HEK293 (cell line): ENCODE measurements at regions not wholly inside any gene's neighbourhood (a gene's known extent, or its start where the extent isn't known, plus 50 kb on each side); places are given as distances from the start of the nearest gene placed in this dataset.

Experiments used
- CTCF ChIA-PET: fragments of 350-600 bp; formaldehyde crosslinking; extraction: SDS; loops from one replicate; lab custom pipeline; 2021; ENCODE audit warnings: antibody characterized with exemption; lab: Yijun Ruan, JAX
- POLR2A ChIA-PET: fragments of 300-600 bp; formaldehyde crosslinking; extraction: SDS; loops from one replicate; lab custom pipeline; 2020; ENCODE audit warnings: antibody characterized with exemption, inconsistent platforms; lab: Yijun Ruan, JAX
- H3K27ac ChIP-seq: fragments of 200-500 bp; sonication (Bioruptor generic); 2 replicates; pipeline ENCODE4 v1.5.1; 2014; ENCODE audit warnings: low read depth, low read length, control low read depth, inconsistent platforms; ENCODE audit errors: extremely low read depth
- H3K36me3 ChIP-seq, 2 experiments: fragments of 200-500 bp in 1 of 2; sonication (Bioruptor generic) in 1 of 2; 1 replicate in 1 of 2; 2 replicates in 1 of 2; pipeline ENCODE4 v1.5.1; 2014 to 2017; ENCODE audit warnings: inconsistent platforms in 2 of 2, low read length in 2 of 2; ENCODE audit not compliant: control insufficient read depth in 2 of 2, insufficient read depth in 1 of 2
- H3K4me1 ChIP-seq: fragments of 200-500 bp; sonication (Bioruptor generic); 2 replicates; pipeline ENCODE4 v1.5.1; 2014; ENCODE audit warnings: mild to moderate bottlenecking, low read length, inconsistent platforms; ENCODE audit not compliant: control insufficient read depth, insufficient read depth
- H3K4me3 ChIP-seq: 2 replicates; pipeline ENCODE4 v1.5.1; 2011; ENCODE audit warnings: low read depth, mild to moderate bottlenecking, control low read depth, low read length, moderate library complexity
- H3K9me3 ChIP-seq: fragments of 200-500 bp; sonication (Bioruptor generic); 2 replicates; pipeline ENCODE4 v1.5.1; 2014; ENCODE audit warnings: low read depth, low read length, inconsistent platforms; ENCODE audit not compliant: control insufficient read depth, insufficient read depth
- BCL11A ChIP-seq: fragments of 450-650 bp; formaldehyde crosslinking; IDR thresholded peaks from 2 replicates; pipeline ENCODE4 v1.5.1; 2016; ENCODE audit warnings: low read depth, missing biosample characterization, missing genetic modification characterization
- GLI2 ChIP-seq: fragments of 450-650 bp; formaldehyde crosslinking; IDR thresholded peaks from 2 replicates; pipeline ENCODE4; 2017; ENCODE audit warnings: missing biosample characterization, missing genetic modification characterization, low read depth, borderline replicate concordance
- HOXA7 ChIP-seq: sonication (generic); formaldehyde crosslinking; IDR thresholded peaks from 2 replicates; pipeline ENCODE4 v1.8.1; 2022; ENCODE audit warnings: missing genetic modification reagents, borderline replicate concordance
- HOXD13 ChIP-seq: sonication (generic); formaldehyde crosslinking; IDR thresholded peaks from 2 replicates; pipeline ENCODE4 v1.8.0; 2022; ENCODE audit warnings: missing genetic modification reagents, borderline replicate concordance
- KLF7 ChIP-seq: fragments of 450-650 bp; formaldehyde crosslinking; IDR thresholded peaks from 2 replicates; pipeline ENCODE4 v1.5.1; 2016; ENCODE audit warnings: missing biosample characterization, missing genetic modification characterization, borderline replicate concordance
- OSR2 ChIP-seq: fragments of 450-650 bp; formaldehyde crosslinking; IDR thresholded peaks from 2 replicates; pipeline ENCODE4 v1.5.1; 2016; ENCODE audit warnings: missing biosample characterization, missing genetic modification characterization
- RBAK ChIP-seq: fragments of 450-650 bp; formaldehyde crosslinking; IDR thresholded peaks from 2 replicates; pipeline ENCODE4 v1.5.1; 2016; ENCODE audit warnings: missing biosample characterization, missing genetic modification characterization
- WT1 ChIP-seq: fragments of 450-650 bp; formaldehyde crosslinking; IDR thresholded peaks from 2 replicates; pipeline ENCODE4 v1.5.1; 2016; ENCODE audit warnings: missing biosample characterization, missing genetic modification characterization
- ZBTB48 ChIP-seq: fragments of 450-650 bp; formaldehyde crosslinking; IDR thresholded peaks from 2 replicates; pipeline ENCODE4 v1.5.1; 2016; ENCODE audit warnings: missing biosample characterization, missing genetic modification characterization
- ZBTB7A ChIP-seq: fragments of 450-650 bp; formaldehyde crosslinking; IDR thresholded peaks from 2 replicates; pipeline ENCODE4 v1.5.1; 2016; ENCODE audit warnings: low read depth, missing biosample characterization, missing genetic modification characterization
- ZEB2 ChIP-seq: fragments of 450-650 bp; formaldehyde crosslinking; IDR thresholded peaks from 2 replicates; pipeline ENCODE4 v1.5.1; 2016; ENCODE audit warnings: missing biosample characterization, missing genetic modification characterization
- ZFP41 ChIP-seq: fragments of 450-650 bp; formaldehyde crosslinking; IDR thresholded peaks from 2 replicates; pipeline ENCODE4 v1.5.1; 2016; ENCODE audit warnings: missing biosample characterization, missing genetic modification characterization, borderline replicate concordance
- ZNF114 ChIP-seq: fragments of 450-650 bp; formaldehyde crosslinking; IDR thresholded peaks from 2 replicates; pipeline ENCODE4 v1.5.0; 2017; ENCODE audit warnings: missing biosample characterization, missing genetic modification characterization
- ZNF132 ChIP-seq: fragments of 450-650 bp; formaldehyde crosslinking; IDR thresholded peaks from 2 replicates; pipeline ENCODE4 v1.5.1; 2017; ENCODE audit warnings: missing biosample characterization, missing genetic modification characterization, borderline replicate concordance
- ZNF19 ChIP-seq: fragments of 450-650 bp; formaldehyde crosslinking; IDR thresholded peaks from 2 replicates; pipeline ENCODE4; 2016; ENCODE audit warnings: missing biosample characterization, missing genetic modification characterization, low read depth
- ZNF223 ChIP-seq: fragments of 450-650 bp; formaldehyde crosslinking; IDR thresholded peaks from 2 replicates; pipeline ENCODE4 v1.5.1; 2016; ENCODE audit warnings: missing biosample characterization, missing genetic modification characterization
- ZNF239 ChIP-seq: fragments of 450-650 bp; formaldehyde crosslinking; IDR thresholded peaks from 2 replicates; pipeline ENCODE4 v1.5.1; 2016; ENCODE audit warnings: missing biosample characterization, missing genetic modification characterization
- ZNF311 ChIP-seq: fragments of 450-650 bp; formaldehyde crosslinking; IDR thresholded peaks from 2 replicates; pipeline ENCODE4 v1.5.1; 2017; ENCODE audit warnings: missing biosample characterization, missing genetic modification characterization, borderline replicate concordance
- ZNF354C ChIP-seq: fragments of 450-650 bp; formaldehyde crosslinking; IDR thresholded peaks from 2 replicates; pipeline ENCODE4 v1.5.1; 2016; ENCODE audit warnings: missing biosample characterization, missing genetic modification characterization, low read depth, borderline replicate concordance
- ZNF391 ChIP-seq: fragments of 450-650 bp; formaldehyde crosslinking; IDR thresholded peaks from 2 replicates; pipeline ENCODE4 v1.5.1; 2016; ENCODE audit warnings: low read depth, missing biosample characterization, missing genetic modification characterization, borderline replicate concordance
- ZNF416 ChIP-seq: fragments of 450-650 bp; formaldehyde crosslinking; IDR thresholded peaks from 2 replicates; pipeline ENCODE4 v1.5.1; 2016; ENCODE audit warnings: missing biosample characterization, missing genetic modification characterization
- ZNF623 ChIP-seq: fragments of 450-650 bp; formaldehyde crosslinking; IDR thresholded peaks from 2 replicates; pipeline ENCODE4 v1.5.1; 2016; ENCODE audit warnings: missing biosample characterization, missing genetic modification characterization
- ZNF837 ChIP-seq: fragments of 450-650 bp; formaldehyde crosslinking; IDR thresholded peaks from 2 replicates; pipeline ENCODE4 v1.5.1; 2016; ENCODE audit warnings: missing biosample characterization, missing genetic modification characterization
- ZNF843 ChIP-seq: fragments of 450-650 bp; formaldehyde crosslinking; IDR thresholded peaks from 2 replicates; pipeline ENCODE4 v1.5.1; 2016; ENCODE audit warnings: missing biosample characterization, missing genetic modification characterization
- ZXDB ChIP-seq: fragments of 450-650 bp; formaldehyde crosslinking; IDR thresholded peaks from 2 replicates; pipeline ENCODE4 v1.5.1; 2016; ENCODE audit warnings: missing biosample characterization, missing genetic modification characterization
- TF ChIP-seq, protein P1 (sequence below): fragments of 450-650 bp; formaldehyde crosslinking; IDR thresholded peaks from 2 replicates; pipeline ENCODE4 v1.5.1; 2016; ENCODE audit warnings: missing biosample characterization, missing genetic modification characterization
- TF ChIP-seq, protein P2 (sequence below): fragments of 450-650 bp; IDR thresholded peaks from 2 replicates; pipeline ENCODE4 v1.5.1; 2018; ENCODE audit warnings: missing biosample characterization, missing genetic modification characterization
- TF ChIP-seq, protein P3 (sequence below): fragments of 450-650 bp; formaldehyde crosslinking; IDR thresholded peaks from 2 replicates; pipeline ENCODE4 v1.5.1; 2016; ENCODE audit warnings: missing biosample characterization, missing genetic modification characterization

DNA sequence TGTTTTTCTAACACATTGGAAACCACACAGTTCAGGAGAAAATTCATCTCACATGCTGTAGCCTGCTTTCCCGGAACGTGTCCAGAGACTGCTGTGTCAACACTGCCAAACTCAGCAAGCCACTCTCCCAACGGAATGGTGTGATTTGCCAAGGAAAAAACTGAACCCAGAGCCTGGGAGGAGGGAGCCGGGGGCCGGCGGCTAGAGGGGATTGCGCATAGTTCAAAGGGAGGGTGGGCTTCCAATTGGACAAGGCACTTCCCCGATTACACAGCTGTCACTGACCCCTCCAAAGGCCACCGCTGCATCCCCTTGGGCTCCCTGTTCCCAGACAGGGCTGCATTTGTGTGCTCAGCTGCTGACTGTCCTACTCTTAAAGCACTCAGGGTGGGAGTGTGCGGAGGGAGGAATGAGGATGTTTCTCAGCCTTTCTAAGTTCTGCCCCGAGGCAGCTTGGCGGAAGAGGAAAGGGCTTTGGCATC lies 256.2 kb downstream of the ZNF621 start (continued):
- TF ChIP-seq ZNF114 (tag by site-specific recombination) (no peak), ZNF19 (tag by site-specific recombination) (no peak), ZNF391 (tag by site-specific recombination) (no peak), WT1 (tag by site-specific recombination) (no peak), ZNF843 (tag by site-specific recombination) (no peak), ZEB2 (tag by site-specific recombination) (no peak), ZNF239 (tag by site-specific recombination) (no peak), ZNF311 (tag by site-specific recombination) (no peak), HOXD13 (no peak), ZBTB48 (tag by site-specific recombination) (no peak), ZNF837 (tag by site-specific recombination) (no peak), ZNF623 (no peak), ZBTB7A (no peak), ZNF132 (tag by site-specific recombination) (no peak), ZNF416 (tag by site-specific recombination) (no peak)

DNA sequence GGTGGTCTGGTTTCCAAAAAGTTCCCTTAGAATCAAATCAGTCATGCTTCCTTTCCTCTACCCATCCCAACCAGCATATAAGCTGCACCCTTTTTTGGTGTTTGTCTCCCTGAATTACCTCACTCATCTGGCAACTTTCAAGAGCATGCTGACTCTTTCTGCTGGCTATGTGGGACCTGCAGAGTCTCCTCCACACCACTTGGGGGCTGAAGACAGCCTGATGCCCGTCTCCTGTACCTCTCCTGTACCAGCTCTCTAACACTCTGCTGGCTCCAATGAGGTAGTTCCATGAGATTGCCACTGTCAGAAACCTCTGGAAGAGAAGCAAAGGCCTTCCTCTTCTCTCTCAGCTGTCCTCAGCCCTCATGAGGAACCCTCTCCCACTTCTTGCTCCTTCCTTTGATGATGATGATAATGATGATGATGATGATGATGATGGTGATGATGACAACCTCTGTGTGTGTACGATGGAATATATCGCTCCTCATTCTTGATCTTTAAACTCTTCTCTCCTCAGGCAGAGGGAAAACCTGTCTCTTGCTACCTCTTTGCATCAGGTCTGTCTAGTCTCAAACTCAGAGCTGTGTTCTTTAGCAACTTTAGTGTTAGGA lies 257.5 kb downstream of the ZNF621 start:
- H3K4me3 ChIP-seq, result no peak overlapping the region
- TF ChIP-seq, protein P1, sequence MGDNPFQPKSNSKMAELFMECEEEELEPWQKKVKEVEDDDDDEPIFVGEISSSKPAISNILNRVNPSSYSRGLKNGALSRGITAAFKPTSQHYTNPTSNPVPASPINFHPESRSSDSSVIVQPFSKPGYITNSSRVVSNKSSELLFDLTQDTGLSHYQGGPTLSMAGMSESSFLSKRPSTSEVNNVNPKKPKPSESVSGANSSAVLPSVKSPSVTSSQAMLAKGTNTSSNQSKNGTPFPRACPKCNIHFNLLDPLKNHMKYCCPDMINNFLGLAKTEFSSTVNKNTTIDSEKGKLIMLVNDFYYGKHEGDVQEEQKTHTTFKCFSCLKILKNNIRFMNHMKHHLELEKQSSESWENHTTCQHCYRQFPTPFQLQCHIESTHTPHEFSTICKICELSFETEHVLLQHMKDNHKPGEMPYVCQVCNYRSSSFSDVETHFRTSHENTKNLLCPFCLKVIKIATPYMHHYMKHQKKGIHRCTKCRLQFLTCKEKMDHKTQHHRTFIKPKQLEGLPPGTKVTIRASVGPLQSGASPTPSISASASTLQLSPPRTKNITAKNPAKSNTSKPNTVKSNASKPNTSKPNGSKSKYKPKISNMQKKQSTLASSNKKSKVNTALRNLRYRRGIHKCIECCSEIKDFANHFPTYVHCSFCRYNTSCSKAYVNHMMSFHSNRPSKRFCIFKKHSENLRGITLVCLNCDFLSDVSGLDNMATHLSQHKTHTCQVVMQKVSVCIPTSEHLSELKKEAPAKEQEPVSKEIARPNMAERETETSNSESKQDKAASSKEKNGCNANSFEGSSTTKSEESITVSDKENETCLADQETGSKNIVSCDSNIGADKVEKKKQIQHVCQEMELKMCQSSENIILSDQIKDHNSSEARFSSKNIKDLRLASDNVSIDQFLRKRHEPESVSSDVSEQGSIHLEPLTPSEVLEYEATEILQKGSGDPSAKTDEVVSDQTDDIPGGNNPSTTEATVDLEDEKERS (tag by site-specific recombination), result no peak
- TF ChIP-seq, protein P2, sequence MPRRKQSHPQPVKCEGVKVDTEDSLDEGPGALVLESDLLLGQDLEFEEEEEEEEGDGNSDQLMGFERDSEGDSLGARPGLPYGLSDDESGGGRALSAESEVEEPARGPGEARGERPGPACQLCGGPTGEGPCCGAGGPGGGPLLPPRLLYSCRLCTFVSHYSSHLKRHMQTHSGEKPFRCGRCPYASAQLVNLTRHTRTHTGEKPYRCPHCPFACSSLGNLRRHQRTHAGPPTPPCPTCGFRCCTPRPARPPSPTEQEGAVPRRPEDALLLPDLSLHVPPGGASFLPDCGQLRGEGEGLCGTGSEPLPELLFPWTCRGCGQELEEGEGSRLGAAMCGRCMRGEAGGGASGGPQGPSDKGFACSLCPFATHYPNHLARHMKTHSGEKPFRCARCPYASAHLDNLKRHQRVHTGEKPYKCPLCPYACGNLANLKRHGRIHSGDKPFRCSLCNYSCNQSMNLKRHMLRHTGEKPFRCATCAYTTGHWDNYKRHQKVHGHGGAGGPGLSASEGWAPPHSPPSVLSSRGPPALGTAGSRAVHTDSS, result peak; percentile 72
- H3K36me3 ChIP-seq, result no peaks in the 10 kb centered on the region
- no peaks in the 10 kb centered on the region for H3K9me3 ChIP-seq
- H3K4me1 ChIP-seq, result no peaks in the 10 kb centered on the region
- POLR2A ChIA-PET, result no interaction called here
- CTCF ChIA-PET, result interaction anchor here (0.7 kb wide), 1 partner anchor 459 kb away, joined by 4 read pairs; no protein-coding TSS in a partner anchor
- H3K27ac ChIP-seq, result no peak overlapping the region

DNA sequence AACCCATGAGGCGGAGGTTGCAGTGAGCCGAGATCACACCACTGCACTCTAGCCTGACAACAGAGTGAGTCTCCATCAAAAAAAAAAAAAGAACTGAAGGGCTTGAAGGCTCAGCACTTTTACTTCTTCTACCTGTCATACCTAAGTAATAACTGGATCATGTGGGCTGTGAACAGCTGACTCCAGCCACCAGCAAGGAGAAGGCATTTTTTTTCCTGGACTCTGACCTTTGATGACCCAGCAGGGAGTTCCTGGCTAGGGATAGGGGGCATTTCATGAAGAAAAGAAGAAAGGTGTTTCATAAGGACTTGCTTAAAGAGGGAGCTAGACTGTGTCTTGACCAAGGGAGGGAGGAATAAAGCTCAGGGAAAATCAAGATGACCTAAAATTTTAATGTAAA lies 266.0 kb downstream of the ZNF621 start:
- Histone ChIP-seq H3K4me1 (no peaks in the 10 kb centered on the region), H3K9me3 (no peaks in the 10 kb centered on the region), H3K27ac (no peak overlapping the region), H3K36me3 (no peaks in the 10 kb centered on the region), H3K4me3 (no peak overlapping the region)
- POLR2A ChIA-PET, result no interaction called here
- CTCF ChIA-PET, result interaction anchor here (0.6 kb wide), 1 partner anchor 1751 kb away, joined by 3 read pairs; no protein-coding TSS in a partner anchor
- no peak for TF ChIP-seq HOXA7 (CRISPR knock-in tag)
- TF ChIP-seq GLI2, result no peak
- TF ChIP-seq ZXDB, result no peak
- no peak for TF ChIP-seq ZNF623
- no peak for TF ChIP-seq OSR2
- no peak for TF ChIP-seq BCL11A (tag by site-specific recombination)
- TF ChIP-seq ZNF354C (tag by site-specific recombination), result no peak
- no peak for TF ChIP-seq RBAK (tag by site-specific recombination)
- TF ChIP-seq KLF7, result no peak
- no peak for TF ChIP-seq ZFP41 (tag by site-specific recombination)
- no peak for TF ChIP-seq ZNF416 (tag by site-specific recombination)
- TF ChIP-seq ZNF223, result no peak
- TF ChIP-seq, protein P3, sequence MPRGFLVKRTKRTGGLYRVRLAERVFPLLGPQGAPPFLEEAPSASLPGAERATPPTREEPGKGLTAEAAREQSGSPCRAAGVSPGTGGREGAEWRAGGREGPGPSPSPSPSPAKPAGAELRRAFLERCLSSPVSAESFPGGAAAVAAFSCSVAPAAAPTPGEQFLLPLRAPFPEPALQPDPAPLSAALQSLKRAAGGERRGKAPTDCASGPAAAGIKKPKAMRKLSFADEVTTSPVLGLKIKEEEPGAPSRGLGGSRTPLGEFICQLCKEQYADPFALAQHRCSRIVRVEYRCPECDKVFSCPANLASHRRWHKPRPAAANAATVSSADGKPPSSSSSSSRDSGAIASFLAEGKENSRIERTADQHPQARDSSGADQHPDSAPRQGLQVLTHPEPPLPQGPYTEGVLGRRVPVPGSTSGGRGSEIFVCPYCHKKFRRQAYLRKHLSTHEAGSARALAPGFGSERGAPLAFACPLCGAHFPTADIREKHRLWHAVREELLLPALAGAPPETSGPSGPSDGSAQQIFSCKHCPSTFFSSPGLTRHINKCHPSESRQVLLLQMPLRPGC (tag by site-specific recombination), result no peak
